SK-N-SH treated with all-trans-retinoic acid at 6 μM for 48 hours (cell line): ENCODE measurements at regions not wholly inside any gene's neighbourhood (a gene's known extent, or its start where the extent isn't known, plus 50 kb on each side); places are given as distances from the start of the nearest gene placed in this dataset.

Experiments
- ATAC-seq: fragments of 200-7000 bp; cut with Tn5 transposase; 3 replicates; pipeline ENCODE4 v1.9.1; 2020; ENCODE audit warnings: mild to moderate bottlenecking, moderate library complexity
- ARNTL ChIP-seq: fragments of 450-650 bp; formaldehyde crosslinking; IDR thresholded peaks from 2 replicates; pipeline ENCODE4 v1.5.0; 2020; ENCODE audit warnings: low read depth, mild to moderate bottlenecking, moderate library complexity, borderline replicate concordance
- BACH2 ChIP-seq: fragments of 250-450 bp; sonication (Bioruptor Pico); IDR thresholded peaks from 2 replicates; pipeline ENCODE4 v1.9.0; 2021; ENCODE audit warnings: mild to moderate bottlenecking, borderline replicate concordance
- CREB5 ChIP-seq: fragments of 250-450 bp; sonication (Bioruptor Pico); IDR thresholded peaks from 2 replicates; pipeline ENCODE4 v1.5.1; 2020; ENCODE audit warnings: low read depth, mild to moderate bottlenecking, moderate library complexity
- CSDC2 ChIP-seq: fragments of 250-450 bp; sonication (Bioruptor Pico); IDR thresholded peaks from 2 replicates; pipeline ENCODE4 v1.5.0; 2020; ENCODE audit warnings: mild to moderate bottlenecking, moderate library complexity
- ESRRG ChIP-seq: fragments of 250-450 bp; sonication (Bioruptor Pico); IDR thresholded peaks from 2 replicates; pipeline ENCODE4 v1.6.1; 2021; ENCODE audit warnings: mild to moderate bottlenecking
- GLIS3 ChIP-seq: fragments of 250-450 bp; sonication (Bioruptor Pico); IDR thresholded peaks from 2 replicates; pipeline ENCODE4 v1.5.0; 2020; ENCODE audit warnings: mild to moderate bottlenecking, moderate library complexity
- ISL1 ChIP-seq: fragments of 250-450 bp; sonication (Bioruptor Pico); IDR thresholded peaks from 2 replicates; pipeline ENCODE4 v2.1.2; 2022; ENCODE audit warnings: mild to moderate bottlenecking, moderate library complexity
- OSR1 ChIP-seq: fragments of 250-450 bp; sonication (Bioruptor Pico); IDR thresholded peaks from 2 replicates; pipeline ENCODE4 v1.8.0; 2022; ENCODE audit warnings: moderate library complexity, mild to moderate bottlenecking, inconsistent platforms
- POU6F1 ChIP-seq: fragments of 250-450 bp; sonication (Bioruptor Pico); IDR thresholded peaks from 2 replicates; pipeline ENCODE4 v1.8.0; 2021; ENCODE audit warnings: low read depth, mild to moderate bottlenecking, moderate library complexity, borderline replicate concordance
- PPARA ChIP-seq: fragments of 250-450 bp; sonication (Bioruptor Pico); IDR thresholded peaks from 2 replicates; pipeline ENCODE4 v1.5.0; 2020; ENCODE audit warnings: mild to moderate bottlenecking, borderline replicate concordance
- RARB ChIP-seq: fragments of 250-450 bp; sonication (Bioruptor Pico); IDR thresholded peaks from 2 replicates; pipeline ENCODE4 v1.8.0; 2021; ENCODE audit warnings: mild to moderate bottlenecking, moderate library complexity
- SNAI2 ChIP-seq: fragments of 250-450 bp; sonication (Bioruptor Pico); IDR thresholded peaks from 2 replicates; pipeline ENCODE4 v1.5.0; 2020; ENCODE audit warnings: mild to moderate bottlenecking, moderate library complexity
- TCF4 ChIP-seq: fragments of 250-450 bp; sonication (Bioruptor Pico); IDR thresholded peaks from 2 replicates; pipeline ENCODE4 v1.8.0; 2021; ENCODE audit warnings: mild to moderate bottlenecking, moderate library complexity, borderline replicate concordance
- ZFP3 ChIP-seq: fragments of 250-450 bp; sonication (Bioruptor Pico); IDR thresholded peaks from 2 replicates; pipeline ENCODE4 v1.5.0; 2020; ENCODE audit warnings: mild to moderate bottlenecking, moderate library complexity
- ZFP30 ChIP-seq: fragments of 450-650 bp; formaldehyde crosslinking; IDR thresholded peaks from 2 replicates; pipeline ENCODE4 v1.5.0; 2022; ENCODE audit warnings: mild to moderate bottlenecking, moderate library complexity
- ZNF565 ChIP-seq: fragments of 450-650 bp; formaldehyde crosslinking; conservative IDR thresholded peaks from 2 replicates; pipeline ENCODE4 v1.5.0; 2020; ENCODE audit warnings: low read depth, mild to moderate bottlenecking, moderate library complexity
- ZNF70 ChIP-seq: fragments of 450-650 bp; formaldehyde crosslinking; IDR thresholded peaks from 2 replicates; pipeline ENCODE4 v1.5.0; 2020; ENCODE audit warnings: mild to moderate bottlenecking, moderate library complexity
- ZNF8 ChIP-seq: fragments of 450-650 bp; formaldehyde crosslinking; IDR thresholded peaks from 2 replicates; pipeline ENCODE4 v1.5.0; 2020; ENCODE audit warnings: mild to moderate bottlenecking, moderate library complexity
- TF ChIP-seq, protein P1 (sequence below): fragments of 250-450 bp; sonication (Bioruptor Pico); IDR thresholded peaks from 2 replicates; pipeline ENCODE4 v1.5.1; 2021; ENCODE audit warnings: mild to moderate bottlenecking, moderate library complexity
- TF ChIP-seq, protein P2 (sequence below): fragments of 250-450 bp; sonication (Bioruptor Pico); IDR thresholded peaks from 2 replicates; pipeline ENCODE4 v1.5.0; 2020; ENCODE audit warnings: mild to moderate bottlenecking, moderate library complexity
- TF ChIP-seq, protein P3 (sequence below): fragments of 250-450 bp; sonication (Bioruptor Pico); IDR thresholded peaks from 2 replicates; pipeline ENCODE4 v1.8.0; 2020; ENCODE audit warnings: mild to moderate bottlenecking, moderate library complexity, borderline replicate concordance

- ATAC-seq, result peak; percentile 21; the same call in 2 of the 3 replicates
- TF ChIP-seq, protein P1, sequence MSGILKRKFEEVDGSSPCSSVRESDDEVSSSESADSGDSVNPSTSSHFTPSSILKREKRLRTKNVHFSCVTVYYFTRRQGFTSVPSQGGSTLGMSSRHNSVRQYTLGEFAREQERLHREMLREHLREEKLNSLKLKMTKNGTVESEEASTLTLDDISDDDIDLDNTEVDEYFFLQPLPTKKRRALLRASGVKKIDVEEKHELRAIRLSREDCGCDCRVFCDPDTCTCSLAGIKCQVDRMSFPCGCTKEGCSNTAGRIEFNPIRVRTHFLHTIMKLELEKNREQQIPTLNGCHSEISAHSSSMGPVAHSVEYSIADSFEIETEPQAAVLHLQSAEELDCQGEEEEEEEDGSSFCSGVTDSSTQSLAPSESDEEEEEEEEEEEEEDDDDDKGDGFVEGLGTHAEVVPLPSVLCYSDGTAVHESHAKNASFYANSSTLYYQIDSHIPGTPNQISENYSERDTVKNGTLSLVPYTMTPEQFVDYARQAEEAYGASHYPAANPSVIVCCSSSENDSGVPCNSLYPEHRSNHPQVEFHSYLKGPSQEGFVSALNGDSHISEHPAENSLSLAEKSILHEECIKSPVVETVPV (CRISPR knock-in tag), result no peak
- TF ChIP-seq RARB (CRISPR knock-in tag) (no peak), OSR1 (CRISPR knock-in tag) (no peak), ZNF70 (CRISPR knock-in tag) (no peak), ISL1 (CRISPR knock-in tag) (no peak), BACH2 (CRISPR knock-in tag) (no peak), CREB5 (CRISPR knock-in tag) (no peak), POU6F1 (CRISPR knock-in tag) (no peak), PPARA (CRISPR knock-in tag) (no peak), TCF4 (no peak), CSDC2 (CRISPR knock-in tag) (no peak), ZFP3 (CRISPR knock-in tag) (no peak)
- TF ChIP-seq, protein P2, sequence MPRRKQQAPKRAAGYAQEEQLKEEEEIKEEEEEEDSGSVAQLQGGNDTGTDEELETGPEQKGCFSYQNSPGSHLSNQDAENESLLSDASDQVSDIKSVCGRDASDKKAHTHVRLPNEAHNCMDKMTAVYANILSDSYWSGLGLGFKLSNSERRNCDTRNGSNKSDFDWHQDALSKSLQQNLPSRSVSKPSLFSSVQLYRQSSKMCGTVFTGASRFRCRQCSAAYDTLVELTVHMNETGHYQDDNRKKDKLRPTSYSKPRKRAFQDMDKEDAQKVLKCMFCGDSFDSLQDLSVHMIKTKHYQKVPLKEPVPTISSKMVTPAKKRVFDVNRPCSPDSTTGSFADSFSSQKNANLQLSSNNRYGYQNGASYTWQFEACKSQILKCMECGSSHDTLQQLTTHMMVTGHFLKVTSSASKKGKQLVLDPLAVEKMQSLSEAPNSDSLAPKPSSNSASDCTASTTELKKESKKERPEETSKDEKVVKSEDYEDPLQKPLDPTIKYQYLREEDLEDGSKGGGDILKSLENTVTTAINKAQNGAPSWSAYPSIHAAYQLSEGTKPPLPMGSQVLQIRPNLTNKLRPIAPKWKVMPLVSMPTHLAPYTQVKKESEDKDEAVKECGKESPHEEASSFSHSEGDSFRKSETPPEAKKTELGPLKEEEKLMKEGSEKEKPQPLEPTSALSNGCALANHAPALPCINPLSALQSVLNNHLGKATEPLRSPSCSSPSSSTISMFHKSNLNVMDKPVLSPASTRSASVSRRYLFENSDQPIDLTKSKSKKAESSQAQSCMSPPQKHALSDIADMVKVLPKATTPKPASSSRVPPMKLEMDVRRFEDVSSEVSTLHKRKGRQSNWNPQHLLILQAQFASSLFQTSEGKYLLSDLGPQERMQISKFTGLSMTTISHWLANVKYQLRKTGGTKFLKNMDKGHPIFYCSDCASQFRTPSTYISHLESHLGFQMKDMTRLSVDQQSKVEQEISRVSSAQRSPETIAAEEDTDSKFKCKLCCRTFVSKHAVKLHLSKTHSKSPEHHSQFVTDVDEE (CRISPR knock-in tag), result no peak
- TF ChIP-seq, protein P3, sequence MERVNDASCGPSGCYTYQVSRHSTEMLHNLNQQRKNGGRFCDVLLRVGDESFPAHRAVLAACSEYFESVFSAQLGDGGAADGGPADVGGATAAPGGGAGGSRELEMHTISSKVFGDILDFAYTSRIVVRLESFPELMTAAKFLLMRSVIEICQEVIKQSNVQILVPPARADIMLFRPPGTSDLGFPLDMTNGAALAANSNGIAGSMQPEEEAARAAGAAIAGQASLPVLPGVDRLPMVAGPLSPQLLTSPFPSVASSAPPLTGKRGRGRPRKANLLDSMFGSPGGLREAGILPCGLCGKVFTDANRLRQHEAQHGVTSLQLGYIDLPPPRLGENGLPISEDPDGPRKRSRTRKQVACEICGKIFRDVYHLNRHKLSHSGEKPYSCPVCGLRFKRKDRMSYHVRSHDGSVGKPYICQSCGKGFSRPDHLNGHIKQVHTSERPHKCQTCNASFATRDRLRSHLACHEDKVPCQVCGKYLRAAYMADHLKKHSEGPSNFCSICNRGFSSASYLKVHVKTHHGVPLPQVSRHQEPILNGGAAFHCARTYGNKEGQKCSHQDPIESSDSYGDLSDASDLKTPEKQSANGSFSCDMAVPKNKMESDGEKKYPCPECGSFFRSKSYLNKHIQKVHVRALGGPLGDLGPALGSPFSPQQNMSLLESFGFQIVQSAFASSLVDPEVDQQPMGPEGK (CRISPR knock-in tag), result no peak
Observed at GRCh38 chr7:148480479-148481146, 110.0 kb upstream of the C7orf33 start.

GRCh38 chr7:148481147-148481526 lies 109.4 kb upstream of the C7orf33 start:
- no peak for ATAC-seq
- TF ChIP-seq, protein P1 (CRISPR knock-in tag), result no peak
- TF ChIP-seq SNAI2 (CRISPR knock-in tag), result no peak
- no peak for TF ChIP-seq GLIS3
- TF ChIP-seq, protein P3 (CRISPR knock-in tag), result no peak
- no peak for TF ChIP-seq ZNF565 (CRISPR knock-in tag)
- TF ChIP-seq ZNF70 (CRISPR knock-in tag), result no peak
- no peak for TF ChIP-seq ARNTL (CRISPR knock-in tag)
- no peak for TF ChIP-seq ZNF8 (CRISPR knock-in tag)
- no peak for TF ChIP-seq RARB (CRISPR knock-in tag)
- TF ChIP-seq ESRRG, result no peak
- no peak for TF ChIP-seq ZFP30 (CRISPR knock-in tag)
- no peak for TF ChIP-seq POU6F1 (CRISPR knock-in tag)
- no peak for TF ChIP-seq TCF4
- TF ChIP-seq, all 23 proteins: peak for 0
